Neuronal stem cell (in vitro differentiated cells): ENCODE measurements at regions not wholly inside any gene's neighbourhood (a gene's known extent, or its start where the extent isn't known, plus 50 kb on each side); places are given as distances from the start of the nearest gene placed in this dataset.

Experiments used
- DNase-seq: peaks from one replicate; pipeline ENCODE4 v3.0.0-alpha.2; 2013; ENCODE audit warnings: low spot score
- H2AFZ ChIP-seq: one replicate; pipeline ENCODE4 v1.6.1; 2013; ENCODE audit warnings: mild to moderate bottlenecking, low read length, inconsistent platforms
- H2AK5ac ChIP-seq: 2 replicates; pipeline ENCODE4 v1.6.1; 2013; ENCODE audit warnings: low read depth, mild to moderate bottlenecking, inconsistent platforms, low read length, moderate library complexity, mixed read lengths
- H2BK120ac ChIP-seq: 2 replicates; pipeline ENCODE4 v1.6.1; 2013; ENCODE audit warnings: low read depth, mild to moderate bottlenecking, inconsistent platforms, low read length, moderate library complexity, mixed read lengths
- H2BK12ac ChIP-seq: one replicate; pipeline ENCODE4 v1.6.1; 2013; ENCODE audit warnings: low read length, inconsistent platforms
- H2BK15ac ChIP-seq: 2 replicates; pipeline ENCODE4 v1.6.1; 2013; ENCODE audit warnings: mild to moderate bottlenecking, low read length, inconsistent platforms, mixed read lengths
- H2BK5ac ChIP-seq: one replicate; pipeline ENCODE4 v1.6.1; 2013; ENCODE audit warnings: inconsistent platforms, mild to moderate bottlenecking, low read length, moderate library complexity
- H3K14ac ChIP-seq: one replicate; pipeline ENCODE4 v1.6.1; 2013; ENCODE audit warnings: low read length, inconsistent platforms
- H3K18ac ChIP-seq: 2 replicates; pipeline ENCODE4 v1.6.1; 2013; ENCODE audit warnings: low read length, inconsistent platforms
- H3K23ac ChIP-seq: 2 replicates; pipeline ENCODE4 v1.6.1; 2013; ENCODE audit warnings: low read depth, mild to moderate bottlenecking, mixed read lengths, low read length, inconsistent platforms; ENCODE audit not compliant: poor library complexity
- H3K27ac ChIP-seq: replicated peaks from 3 replicates; pipeline ENCODE4 v1.5.1; 2013; ENCODE audit warnings: low read length, inconsistent platforms
- H3K27me3 ChIP-seq, 3 experiments: 2 replicates each; pipeline ENCODE4 v1.6.1; 2013; ENCODE audit warnings: low read length in 3 of 3, mild to moderate bottlenecking in 2 of 3, inconsistent platforms in 1 of 3, low read depth in 1 of 3, mixed read lengths in 1 of 3, moderate library complexity in 1 of 3; ENCODE audit not compliant: control insufficient read depth in 3 of 3, insufficient read depth in 3 of 3
- H3K36me3 ChIP-seq, 2 donors: replicated peaks in 1 of 2; 2 replicates each; pipeline ENCODE4 v1.6.1; 2013; ENCODE audit warnings: low read length in 2 of 2; ENCODE audit not compliant: control insufficient read depth in 2 of 2, insufficient read depth in 2 of 2
- H3K4ac ChIP-seq: 2 replicates; pipeline ENCODE4 v1.6.1; 2013; ENCODE audit warnings: inconsistent platforms, mild to moderate bottlenecking, low read length, moderate library complexity
- H3K4me1 ChIP-seq, 2 donors: 1 replicate in 1 of 2; 2 replicates in 1 of 2; pipeline ENCODE4 v1.6.1; 2013; ENCODE audit warnings: low read length in 2 of 2, low read depth in 1 of 2; ENCODE audit not compliant: control insufficient read depth in 2 of 2, insufficient read depth in 1 of 2
- H3K4me2 ChIP-seq: one replicate; pipeline ENCODE4 v1.6.1; 2013; ENCODE audit warnings: mild to moderate bottlenecking, low read length, inconsistent platforms; ENCODE audit not compliant: insufficient read depth, poor library complexity, severe bottlenecking
- H3K4me3 ChIP-seq, 2 donors: 2 replicates each; pipeline ENCODE4 v1.5.1; 2013; ENCODE audit warnings: low read length in 2 of 2, mild to moderate bottlenecking in 2 of 2, inconsistent platforms in 1 of 2, moderate library complexity in 1 of 2
- H3K79me1 ChIP-seq: one replicate; pipeline ENCODE4 v1.6.1; 2013; ENCODE audit warnings: low read depth, mild to moderate bottlenecking, inconsistent platforms, low read length, moderate library complexity
- H3K9ac ChIP-seq: one replicate; pipeline ENCODE4 v1.6.1; 2013; ENCODE audit warnings: mild to moderate bottlenecking, low read depth, low read length, inconsistent platforms; ENCODE audit not compliant: poor library complexity
- H3K9me3 ChIP-seq, 2 donors: replicated peaks in 1 of 2; 2 replicates each; pipeline versions ENCODE3 to v1.6.1; 2013; ENCODE audit warnings: low read length in 2 of 2, mild to moderate bottlenecking in 2 of 2, inconsistent platforms in 1 of 2, low read depth in 1 of 2, mixed read lengths in 1 of 2, moderate library complexity in 1 of 2; ENCODE audit not compliant: control insufficient read depth in 2 of 2, insufficient read depth in 1 of 2
- H4K8ac ChIP-seq: one replicate; pipeline ENCODE4 v1.6.1; 2013; ENCODE audit warnings: low read depth, mild to moderate bottlenecking, inconsistent platforms, low read length, moderate library complexity
- H4K91ac ChIP-seq: one replicate; pipeline ENCODE4 v1.6.1; 2013; ENCODE audit warnings: low read length, low read depth, mild to moderate bottlenecking, inconsistent platforms; ENCODE audit not compliant: poor library complexity
- WGBS, 2 donors: extraction: QIAGEN DNeasy Blood & Tissue Kit; methylation state at CpG; one replicate each; pipeline ENCODE4 v1.1.7; 2013; ENCODE audit warnings: missing lambda C conversion rate in 2 of 2, mixed read lengths in 1 of 2; ENCODE audit not compliant: insufficient read length in 2 of 2, insufficient replicate concordance in 1 of 2; ENCODE audit errors: extremely low coverage in 2 of 2; 5-methylcytosine and 5-hydroxymethylcytosine counted together

GRCh38 chr6:91152824-91153223 is 566.0 kb upstream of the MAP3K7 start:
- H3K4me2 ChIP-seq, result no peak overlapping the region

GRCh38 chr6:91149956-91150705 is 563.3 kb upstream of the MAP3K7 start:
- no peak overlapping the region for H2BK120ac ChIP-seq
- H3K4ac ChIP-seq, result no peak overlapping the region
- H2AFZ ChIP-seq, result no peak overlapping the region
- H3K4me1 ChIP-seq, result no peaks in the 10 kb centered on the region
- H3K27ac ChIP-seq, result no peak overlapping the region
- H3K14ac ChIP-seq, result no peak overlapping the region
- no peak overlapping the region for H2AK5ac ChIP-seq
- H3K27me3 ChIP-seq, result no peaks in the 10 kb centered on the region
- H3K18ac ChIP-seq, result no peak overlapping the region
- no peak overlapping the region for H2BK15ac ChIP-seq
- no peak overlapping the region for H3K9ac ChIP-seq
- no peaks in the 10 kb centered on the region for H3K36me3 ChIP-seq
- no peaks in the 10 kb centered on the region for H3K79me1 ChIP-seq
- no peak overlapping the region for H3K23ac ChIP-seq
- DNase-seq, result no peak
- WGBS, 2 donors, result no CpG with 5 or more reads among the region's 2 CpGs
- H2BK12ac ChIP-seq, result no peak overlapping the region
- H4K8ac ChIP-seq, result no peak overlapping the region
- H3K4me2 ChIP-seq, result no peak overlapping the region
- no peak overlapping the region for H2BK5ac ChIP-seq
- H3K9me3 ChIP-seq, result no peaks in the 10 kb centered on the region
- no peak overlapping the region for H3K4me3 ChIP-seq
- no peak overlapping the region for H4K91ac ChIP-seq

More at GRCh38 chr6:91152824-91153223, 566.0 kb upstream of the MAP3K7 start:
- Histone ChIP-seq H4K91ac (no peak overlapping the region), H2BK15ac (no peak overlapping the region), H3K9ac (no peak overlapping the region), H2BK5ac (no peak overlapping the region), H3K79me1 (no peaks in the 10 kb centered on the region), H3K14ac (no peak overlapping the region), H2BK120ac (no peak overlapping the region), H3K9me3 (no peaks in the 10 kb centered on the region), H3K4me3 (no peak overlapping the region), H2BK12ac (no peak overlapping the region), H3K27me3 (no peaks in the 10 kb centered on the region), H3K36me3 (no peaks in the 10 kb centered on the region), H3K18ac (no peak overlapping the region), H2AK5ac (no peak overlapping the region), H2AFZ (no peak overlapping the region), H3K27ac (no peak overlapping the region), H3K4ac (no peak overlapping the region), H3K4me1 (no peaks in the 10 kb centered on the region), H4K8ac (no peak overlapping the region), H3K23ac (no peak overlapping the region)
- no peak for DNase-seq
- no CpG with 5 or more reads among the region's 5 CpGs for WGBS, 2 donors

GRCh38 chr6:91149246-91149955 is 562.5 kb upstream of the MAP3K7 start:
- Histone ChIP-seq H2BK15ac (no peak overlapping the region), H3K4ac (no peak overlapping the region), H3K9me3 (no peaks in the 10 kb centered on the region), H3K4me3 (no peak overlapping the region), H2AFZ (no peak overlapping the region), H4K8ac (no peak overlapping the region), H3K79me1 (no peaks in the 10 kb centered on the region), H3K27ac (no peak overlapping the region), H3K27me3 (no peaks in the 10 kb centered on the region), H4K91ac (no peak overlapping the region), H2AK5ac (no peak overlapping the region), H2BK12ac (no peak overlapping the region), H2BK5ac (no peak overlapping the region), H3K4me2 (no peak overlapping the region), H3K4me1 (no peaks in the 10 kb centered on the region), H2BK120ac (no peak overlapping the region), H3K36me3 (no peaks in the 10 kb centered on the region), H3K9ac (no peak overlapping the region), H3K14ac (no peak overlapping the region), H3K23ac (no peak overlapping the region), H3K18ac (no peak overlapping the region)
- WGBS, 2 donors, result no CpG with 5 or more reads among the region's 8 CpGs
- DNase-seq, result no peak

GRCh38 chr6:91144126-91144525 is 557.3 kb upstream of the MAP3K7 start:
- Histone ChIP-seq H3K4ac (no peak overlapping the region), H4K91ac (no peak overlapping the region), H3K27ac (no peak overlapping the region), H2BK15ac (no peak overlapping the region), H3K4me1 (no peaks in the 10 kb centered on the region), H2AK5ac (no peak overlapping the region), H3K4me3 (no peak overlapping the region), H2BK5ac (no peak overlapping the region), H3K14ac (no peak overlapping the region), H4K8ac (no peak overlapping the region), H3K36me3 (no peaks in the 10 kb centered on the region), H3K18ac (no peak overlapping the region), H2BK12ac (no peak overlapping the region), H3K79me1 (no peaks in the 10 kb centered on the region), H2BK120ac (no peak overlapping the region), H3K9ac (no peak overlapping the region), H3K9me3 (no peaks in the 10 kb centered on the region), H3K27me3 (no peaks in the 10 kb centered on the region), H3K4me2 (no peak overlapping the region), H3K23ac (no peak overlapping the region), H2AFZ (no peak overlapping the region)
- WGBS, 2 donors, result no CpG with 5 or more reads among the region's 3 CpGs
- no peak for DNase-seq
